K562 (cell line): ENCODE measurements at regions not wholly inside any gene's neighbourhood (a gene's known extent, or its start where the extent isn't known, plus 50 kb on each side); places are given as distances from the start of the nearest gene placed in this dataset.
"Not testable (repeated sequence)": the region's sequence is repeated elsewhere in the genome, so short reads cannot be mapped to it uniquely, and the experiment has no call there.

Experiments used
- ATAC-seq: fragments of 200-7000 bp; cut with Tn5 transposase; 3 replicates; pipeline ENCODE4 v1.9.1; 2020; ENCODE audit warnings: moderate library complexity
- BruUV-seq: library from RNA; stranded (reverse); fragments of 400-500 nt; replicated peaks from 2 replicates; lab custom pipeline; 2021; lab: Mats Ljungman, UMichigan
- CTCF ChIA-PET: fragments of 300-600 bp; formaldehyde crosslinking; extraction: SDS; loops from one replicate; lab custom pipeline; 2021; ENCODE audit warnings: low intra/inter-chr PET ratio; lab: Yijun Ruan, JAX
- POLR2A ChIA-PET: fragments of 300-600, 350-650 bp; sonication (Branson Sonifier 250); formaldehyde crosslinking; extraction: SDS; loops from one replicate; lab custom pipeline; 2021; ENCODE audit warnings: antibody characterized with exemption, inconsistent platforms; lab: Yijun Ruan, JAX
- DNase-seq, 4 experiments: peaks; one replicate each; pipeline versions ENCODE4 v3.0.0 to v3.0.0-alpha.2; 2011 to 2018; ENCODE audit warnings: low spot score in 3 of 4, mixed read lengths in 3 of 4; ENCODE audit errors: extremely low read depth in 1 of 4
- FAIRE-seq: peaks from 2 replicates; lab custom pipeline; 2011; peaks lifted over from hg19 to GRCh38; lab: Jason Lieb, UNC
- H2AFZ ChIP-seq: 2 replicates; pipeline ENCODE4 v1.6.0; 2011; ENCODE audit warnings: low read depth, low read length, control low read depth, inconsistent platforms
- H3K27ac ChIP-seq: fragments of 200-600 bp; 3 replicates; pipeline ENCODE4 v1.8.0; 2011; ENCODE audit warnings: low read depth, mild to moderate bottlenecking, control low read depth, inconsistent platforms, low read length, moderate library complexity, mixed read lengths; ENCODE audit errors: extremely low read depth
- H3K27me3 ChIP-seq, 2 experiments: fragments of 300-600 bp in 1 of 2; 2 replicates in 1 of 2; 3 replicates in 1 of 2; pipeline versions ENCODE4 v1.6.0 to v1.8.0; 2011; ENCODE audit warnings: inconsistent platforms in 2 of 2, low read length in 2 of 2, mild to moderate bottlenecking in 1 of 2, mixed read lengths in 1 of 2, moderate library complexity in 1 of 2; ENCODE audit not compliant: control insufficient read depth in 2 of 2, insufficient read depth in 2 of 2
- H3K36me3 ChIP-seq: fragments of 300-600 bp; 3 replicates; pipeline ENCODE4 v1.8.0; 2011; ENCODE audit warnings: mild to moderate bottlenecking, low read length, inconsistent platforms; ENCODE audit not compliant: control insufficient read depth, insufficient read depth
- H3K4me1 ChIP-seq, 2 experiments: fragments of 200-600 bp in 1 of 2; replicated peaks in 1 of 2; 2 replicates in 1 of 2; 3 replicates in 1 of 2; pipeline versions ENCODE4 v1.5.1 to v1.8.0; 2011; ENCODE audit warnings: inconsistent platforms in 2 of 2, low read length in 2 of 2, mild to moderate bottlenecking in 1 of 2, mixed read lengths in 1 of 2, moderate library complexity in 1 of 2; ENCODE audit not compliant: control insufficient read depth in 2 of 2, insufficient read depth in 2 of 2
- H3K4me2 ChIP-seq: 2 replicates; pipeline ENCODE4 v1.6.1; 2011; ENCODE audit warnings: low read length, control low read depth, inconsistent platforms, mixed read lengths; ENCODE audit not compliant: insufficient read depth
- H3K4me3 ChIP-seq: fragments of 200-600 bp; sonication (generic), shearing (Covaris generic); 2 replicates; pipeline ENCODE4 v1.5.1; 2016; ENCODE audit warnings: control low read depth, inconsistent platforms
- H3K79me2 ChIP-seq: fragments of 200-600 bp; 3 replicates; pipeline ENCODE4 v1.8.0; 2011; ENCODE audit warnings: low read length, inconsistent platforms; ENCODE audit not compliant: control insufficient read depth, insufficient read depth
- H3K9ac ChIP-seq, 2 experiments: 2 replicates each; pipeline versions ENCODE4 v1.6.0 to v1.6.1; 2011; ENCODE audit warnings: low read depth in 2 of 2, low read length in 2 of 2, control low read depth in 1 of 2, inconsistent platforms in 1 of 2, mild to moderate bottlenecking in 1 of 2, mixed read lengths in 1 of 2; ENCODE audit not compliant: insufficient read depth in 1 of 2
- H3K9me1 ChIP-seq: one replicate; pipeline ENCODE4 v1.6.0; 2011; ENCODE audit warnings: inconsistent platforms, mild to moderate bottlenecking, low read length, moderate library complexity; ENCODE audit not compliant: control insufficient read depth, insufficient read depth
- H3K9me3 ChIP-seq: replicated peaks from 2 replicates; pipeline ENCODE4 v1.5.1; 2011; ENCODE audit warnings: low read depth, low read length, inconsistent platforms; ENCODE audit not compliant: control insufficient read depth, insufficient read depth
- H4K20me1 ChIP-seq: replicated peaks from 2 replicates; pipeline ENCODE4 v1.6.1; 2011; ENCODE audit warnings: low read length, inconsistent platforms, mixed read lengths; ENCODE audit not compliant: control insufficient read depth, insufficient read depth
- ASH1L ChIP-seq: fragments of 450-650 bp; IDR thresholded peaks from 2 replicates; pipeline ENCODE4 v1.6.1; 2018; ENCODE audit warnings: borderline replicate concordance, mild to moderate bottlenecking, low read depth; ENCODE audit not compliant: partially characterized antibody
- CC2D1A ChIP-seq: fragments of 450-650 bp; IDR thresholded peaks from 2 replicates; pipeline ENCODE4 v1.6.1; 2017; ENCODE audit warnings: mild to moderate bottlenecking
- MCM3 ChIP-seq: fragments of 450-650 bp; IDR thresholded peaks from 2 replicates; pipeline ENCODE4 v1.6.1; 2016
- POU5F1 ChIP-seq: fragments of 150-350 bp; IDR thresholded peaks from 2 replicates; pipeline ENCODE4 v1.6.1; 2014; ENCODE audit warnings: borderline replicate concordance, low read length, low read depth, mild to moderate bottlenecking; ENCODE audit not compliant: partially characterized antibody
- RB1 ChIP-seq: fragments of 450-650 bp; IDR thresholded peaks from 2 replicates; pipeline ENCODE4 v1.6.1; 2017; ENCODE audit warnings: low read depth, mild to moderate bottlenecking
- ZBTB8A ChIP-seq: fragments of 450-650 bp; IDR thresholded peaks from 2 replicates; pipeline ENCODE4 v1.6.1; 2018; ENCODE audit warnings: mild to moderate bottlenecking, moderate library complexity; ENCODE audit not compliant: partially characterized antibody
- ZNF445 ChIP-seq: fragments of 250-450 bp; sonication (Bioruptor Pico); IDR thresholded peaks from 2 replicates; pipeline ENCODE4 v1.4.0; 2020; ENCODE audit warnings: low read depth, mild to moderate bottlenecking, moderate library complexity
- ZSCAN32 ChIP-seq: fragments of 450-650 bp; formaldehyde crosslinking; IDR thresholded peaks from 2 replicates; pipeline ENCODE4 v1.4.0; 2020; ENCODE audit warnings: mild to moderate bottlenecking, moderate library complexity
- WGBS: fragments of 100-300 bp; shearing (Covaris generic); methylation state at CpG from one replicate; pipeline ENCODE4 v1.1.6; 2016; ENCODE audit warnings: low coverage, mixed read lengths; ENCODE audit not compliant: insufficient coverage; ENCODE audit errors: missing lambda C conversion rate; 5-methylcytosine and 5-hydroxymethylcytosine counted together
- in situ Hi-C: fragments of 300-500 bp; cut with MboI; formaldehyde crosslinking; loops from 4 replicates; pipeline ENCODE4 v1.15.0; 2018; ENCODE audit warnings: inconsistent platforms, mixed read lengths
- intact Hi-C: fragments of 100-400 bp; cut with micrococcal nuclease; formaldehyde crosslinking; loops from 2 replicates; pipeline ENCODE4 v1.14.2; 2022
- TF ChIP-seq, protein P1 (sequence below), 2 experiments: fragments of 450-650 bp; IDR thresholded peaks; 2 replicates each; pipeline ENCODE4 v1.6.1; 2018; ENCODE audit warnings: mild to moderate bottlenecking in 2 of 2, low read depth in 1 of 2; ENCODE audit not compliant: partially characterized antibody in 2 of 2
- TF ChIP-seq, protein P2 (sequence below): fragments of 450-650 bp; formaldehyde crosslinking; conservative IDR thresholded peaks from 2 replicates; pipeline ENCODE4 v1.4.0; 2022; ENCODE audit warnings: mild to moderate bottlenecking, missing genetic modification characterization
- TF ChIP-seq, protein P3 (sequence below): fragments of 250-450 bp; sonication (Bioruptor Pico); IDR thresholded peaks from 2 replicates; pipeline ENCODE4 v1.8.0; 2021; ENCODE audit warnings: moderate library complexity, mild to moderate bottlenecking, inconsistent platforms

DNA sequence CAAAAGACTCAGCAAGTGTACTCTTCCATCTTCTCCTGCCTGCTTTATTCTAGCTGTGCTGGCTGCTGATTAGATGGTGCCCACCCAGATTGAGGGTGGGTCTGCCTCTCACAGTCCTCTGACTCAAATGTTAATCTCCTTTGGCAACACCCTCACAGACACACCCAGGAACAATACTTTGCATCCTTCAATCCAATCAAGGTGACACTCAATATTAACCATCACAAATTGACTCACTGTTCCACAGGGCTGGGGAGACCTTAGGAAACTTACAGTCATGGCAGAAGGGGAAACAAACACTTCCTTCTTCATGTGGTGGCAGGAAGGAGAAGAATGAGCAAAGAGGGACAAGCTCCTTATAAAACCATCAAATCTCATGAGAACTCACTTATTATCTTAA, 94.9 kb upstream of the PLSCR5 start:
- H3K4me3 ChIP-seq, H4K20me1 ChIP-seq, CTCF ChIA-PET, FAIRE-seq, H3K36me3 ChIP-seq, H2AFZ ChIP-seq, H3K79me2 ChIP-seq, H3K9ac ChIP-seq, H3K9me3 ChIP-seq, H3K27ac ChIP-seq, H3K9me1 ChIP-seq, intact Hi-C loops, H3K4me1 ChIP-seq, POLR2A ChIA-PET, in situ Hi-C loops, ATAC-seq, H3K27me3 ChIP-seq, DNase-seq, H3K4me2 ChIP-seq, BruUV-seq: not testable (repeated sequence)

DNA sequence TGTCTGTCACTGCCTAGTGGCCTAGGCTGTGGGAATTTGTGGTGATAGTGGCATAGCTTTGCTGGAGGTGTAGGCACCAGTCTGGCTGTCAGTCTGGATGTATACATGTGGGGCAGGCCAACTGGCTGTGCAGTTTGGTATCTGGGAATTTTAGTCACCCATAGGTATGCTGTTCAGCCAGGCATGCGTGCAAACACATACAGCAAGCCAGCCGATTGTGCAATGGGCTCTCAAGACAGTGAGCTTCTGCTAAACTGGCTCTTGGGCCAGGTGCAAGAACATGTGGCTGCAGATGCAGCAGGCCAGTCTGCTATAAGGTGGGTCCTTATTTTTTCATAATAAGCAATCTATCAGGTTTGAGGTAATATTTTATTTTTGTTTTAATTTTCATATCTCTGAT, 87.1 kb upstream of the PLSCR5 start:
- ChIA-PET CTCF (no interaction called here), POLR2A (no interaction called here)
- Histone ChIP-seq H3K36me3 (no peaks in the 10 kb centered on the region), H3K9me3 (no peaks in the 10 kb centered on the region; the same call in 1 of the 2 replicates), H3K4me1 (no peaks in the 10 kb centered on the region), H3K4me2 (no peak overlapping the region), H2AFZ (no peak overlapping the region), H3K9ac (no peak overlapping the region), H4K20me1 (no peaks in the 10 kb centered on the region), H3K27ac (no peak overlapping the region), H3K79me2 (no peaks in the 10 kb centered on the region), H3K4me3 (no peak overlapping the region), H3K9me1 (no peaks in the 10 kb centered on the region), H3K27me3 (no peaks in the 10 kb centered on the region)
- FAIRE-seq (no peak), DNase-seq (no peak), ATAC-seq (no peak)
- in situ Hi-C loops (no loop called here), intact Hi-C loops (no loop called here)
- no TSS peak for BruUV-seq
- 0% methylated on average over 2 of the region's 2 CpGs for WGBS
- TF ChIP-seq, protein P1, sequence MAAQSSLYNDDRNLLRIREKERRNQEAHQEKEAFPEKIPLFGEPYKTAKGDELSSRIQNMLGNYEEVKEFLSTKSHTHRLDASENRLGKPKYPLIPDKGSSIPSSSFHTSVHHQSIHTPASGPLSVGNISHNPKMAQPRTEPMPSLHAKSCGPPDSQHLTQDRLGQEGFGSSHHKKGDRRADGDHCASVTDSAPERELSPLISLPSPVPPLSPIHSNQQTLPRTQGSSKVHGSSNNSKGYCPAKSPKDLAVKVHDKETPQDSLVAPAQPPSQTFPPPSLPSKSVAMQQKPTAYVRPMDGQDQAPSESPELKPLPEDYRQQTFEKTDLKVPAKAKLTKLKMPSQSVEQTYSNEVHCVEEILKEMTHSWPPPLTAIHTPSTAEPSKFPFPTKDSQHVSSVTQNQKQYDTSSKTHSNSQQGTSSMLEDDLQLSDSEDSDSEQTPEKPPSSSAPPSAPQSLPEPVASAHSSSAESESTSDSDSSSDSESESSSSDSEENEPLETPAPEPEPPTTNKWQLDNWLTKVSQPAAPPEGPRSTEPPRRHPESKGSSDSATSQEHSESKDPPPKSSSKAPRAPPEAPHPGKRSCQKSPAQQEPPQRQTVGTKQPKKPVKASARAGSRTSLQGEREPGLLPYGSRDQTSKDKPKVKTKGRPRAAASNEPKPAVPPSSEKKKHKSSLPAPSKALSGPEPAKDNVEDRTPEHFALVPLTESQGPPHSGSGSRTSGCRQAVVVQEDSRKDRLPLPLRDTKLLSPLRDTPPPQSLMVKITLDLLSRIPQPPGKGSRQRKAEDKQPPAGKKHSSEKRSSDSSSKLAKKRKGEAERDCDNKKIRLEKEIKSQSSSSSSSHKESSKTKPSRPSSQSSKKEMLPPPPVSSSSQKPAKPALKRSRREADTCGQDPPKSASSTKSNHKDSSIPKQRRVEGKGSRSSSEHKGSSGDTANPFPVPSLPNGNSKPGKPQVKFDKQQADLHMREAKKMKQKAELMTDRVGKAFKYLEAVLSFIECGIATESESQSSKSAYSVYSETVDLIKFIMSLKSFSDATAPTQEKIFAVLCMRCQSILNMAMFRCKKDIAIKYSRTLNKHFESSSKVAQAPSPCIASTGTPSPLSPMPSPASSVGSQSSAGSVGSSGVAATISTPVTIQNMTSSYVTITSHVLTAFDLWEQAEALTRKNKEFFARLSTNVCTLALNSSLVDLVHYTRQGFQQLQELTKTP (IDR thresholded peaks at IDR 0.05; ENCODE audit: low read depth in 1 of 2, partially characterized antibody in 2 of 2) = no peak
- TF ChIP-seq ZNF445 (CRISPR knock-in tag) (no peak), ASH1L (no peak), MCM3 (no peak), ZBTB8A (no peak), RB1 (no peak), CC2D1A (no peak), POU5F1 (no peak), ZSCAN32 (CRISPR knock-in tag) (no peak)
- TF ChIP-seq, protein P2, sequence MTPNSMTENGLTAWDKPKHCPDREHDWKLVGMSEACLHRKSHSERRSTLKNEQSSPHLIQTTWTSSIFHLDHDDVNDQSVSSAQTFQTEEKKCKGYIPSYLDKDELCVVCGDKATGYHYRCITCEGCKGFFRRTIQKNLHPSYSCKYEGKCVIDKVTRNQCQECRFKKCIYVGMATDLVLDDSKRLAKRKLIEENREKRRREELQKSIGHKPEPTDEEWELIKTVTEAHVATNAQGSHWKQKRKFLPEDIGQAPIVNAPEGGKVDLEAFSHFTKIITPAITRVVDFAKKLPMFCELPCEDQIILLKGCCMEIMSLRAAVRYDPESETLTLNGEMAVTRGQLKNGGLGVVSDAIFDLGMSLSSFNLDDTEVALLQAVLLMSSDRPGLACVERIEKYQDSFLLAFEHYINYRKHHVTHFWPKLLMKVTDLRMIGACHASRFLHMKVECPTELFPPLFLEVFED (CRISPR knock-in tag) = no peak
- TF ChIP-seq, protein P3, sequence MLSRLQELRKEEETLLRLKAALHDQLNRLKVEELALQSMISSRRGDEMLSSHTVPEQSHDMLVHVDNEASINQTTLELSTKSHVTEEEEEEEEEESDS = no peak
